ENCODE measurements at regions not wholly inside any gene's neighbourhood (a gene's known extent, or its start where the extent isn't known, plus 50 kb on each side); places are given as distances from the start of the nearest gene placed in this dataset.
"Not testable (repeated sequence)": the region's sequence is repeated elsewhere in the genome, so short reads cannot be mapped to it uniquely, and the experiment has no call there.

DNA sequence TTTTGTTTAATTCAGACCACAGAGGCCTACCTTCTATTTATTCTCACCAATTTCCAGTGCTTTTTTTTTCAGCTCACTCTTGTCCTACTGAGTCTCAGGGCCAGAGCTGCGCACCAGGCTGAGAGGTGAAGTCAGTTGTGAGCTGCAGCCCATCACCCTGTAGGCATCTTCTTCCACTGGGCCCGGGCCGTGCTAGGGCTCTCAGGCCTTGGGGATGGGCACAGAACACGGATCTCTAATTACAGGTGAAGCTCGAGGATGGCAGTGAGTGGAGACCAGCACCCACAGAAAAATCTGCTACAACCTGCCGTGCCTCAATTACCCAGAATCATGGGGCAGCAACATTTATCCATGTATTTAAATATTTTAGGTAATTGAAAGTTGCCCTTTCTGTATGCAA lies 82.1 kb downstream of the IRX5 start:
- ATAC-seq (no peak), DNase-seq (ENCODE audit: missing footprints) (no peak)
- intact Hi-C loops (cut with DNase I), result no loop called here

DNA sequence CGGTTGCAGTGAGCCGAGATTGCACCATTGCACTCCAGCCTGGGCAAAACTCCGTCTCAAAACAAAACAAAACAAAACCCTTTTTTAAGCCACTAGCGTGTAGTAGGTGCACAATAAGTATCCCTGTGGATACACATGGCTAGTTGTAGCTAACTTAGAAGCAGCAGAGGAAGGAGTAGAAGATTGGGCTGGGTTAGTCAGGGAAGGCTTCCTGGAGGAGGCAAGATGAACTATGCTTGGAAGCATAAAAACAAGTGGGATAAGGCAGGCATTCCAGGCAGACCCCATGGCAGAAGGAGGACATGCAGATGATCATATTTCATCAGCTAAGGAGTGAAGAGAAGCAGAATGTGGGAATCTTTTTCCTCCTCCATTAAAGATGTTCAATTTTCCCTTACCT lies 83.4 kb downstream of the IRX5 start:
- DNase-seq (ENCODE audit: missing footprints) (no peak), ATAC-seq (no peak)
- intact Hi-C loops (cut with DNase I), result no loop called here

DNA sequence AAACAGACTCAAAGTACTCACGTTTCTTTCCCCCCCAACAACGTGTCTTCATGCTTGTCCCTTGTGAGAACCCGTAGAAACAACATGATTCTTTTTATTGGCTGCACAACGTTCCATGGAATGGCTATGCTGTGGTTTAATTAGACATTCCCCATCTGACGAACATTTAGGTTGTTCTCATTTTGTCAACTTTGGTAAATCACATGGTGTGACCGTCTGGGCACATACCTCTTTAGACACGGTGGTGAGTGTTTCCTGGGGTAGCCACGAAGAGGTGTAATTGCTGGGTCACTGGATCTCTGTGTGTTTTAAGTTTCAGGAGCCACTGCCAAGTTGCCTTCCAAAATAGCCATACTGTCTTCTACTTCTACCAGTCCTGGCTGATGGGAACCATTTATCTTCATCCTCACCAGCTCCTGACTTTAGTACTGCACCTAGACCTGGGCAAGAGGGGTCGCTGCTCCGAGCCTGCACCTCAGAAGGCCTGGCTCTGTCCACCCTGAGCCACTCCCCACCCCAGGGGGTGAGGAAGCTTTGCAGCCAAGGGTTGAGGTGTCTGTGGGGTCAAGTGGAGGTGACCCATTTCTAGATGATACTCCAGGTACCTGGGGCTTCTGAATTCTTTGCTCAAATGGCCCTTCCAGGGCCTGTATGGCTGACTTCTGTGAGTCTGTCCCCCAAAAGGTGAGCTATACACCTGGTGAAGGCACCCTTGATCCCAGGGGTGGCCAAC lies 84.7 kb downstream of the IRX5 start:
- DNase-seq (ENCODE audit: missing footprints), result no peak
- intact Hi-C loops (cut with DNase I), result no loop called here
- no peak for ATAC-seq

DNA sequence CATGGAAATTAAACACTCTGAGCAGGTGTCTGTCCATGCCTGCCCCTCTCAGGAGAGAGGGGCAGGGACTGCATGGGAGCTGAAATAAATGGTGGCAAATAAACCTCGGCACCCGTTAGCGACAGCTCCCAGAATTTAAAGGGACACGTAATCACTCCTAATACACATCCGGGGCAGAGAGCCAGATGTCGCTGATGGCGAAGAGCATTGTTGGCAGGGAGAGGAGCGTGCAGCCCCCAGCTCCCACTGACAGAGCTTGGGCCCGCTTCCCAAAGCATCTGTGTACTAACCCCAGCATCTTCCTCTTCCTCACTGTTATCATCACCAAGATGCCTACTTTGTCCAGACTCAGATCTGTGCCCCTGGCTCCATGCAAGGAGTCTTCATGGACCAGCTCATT lies 85.8 kb downstream of the IRX5 start:
- intact Hi-C loops (cut with DNase I), result no loop called here
- ATAC-seq (no peak), DNase-seq (ENCODE audit: missing footprints) (no peak)

DNA sequence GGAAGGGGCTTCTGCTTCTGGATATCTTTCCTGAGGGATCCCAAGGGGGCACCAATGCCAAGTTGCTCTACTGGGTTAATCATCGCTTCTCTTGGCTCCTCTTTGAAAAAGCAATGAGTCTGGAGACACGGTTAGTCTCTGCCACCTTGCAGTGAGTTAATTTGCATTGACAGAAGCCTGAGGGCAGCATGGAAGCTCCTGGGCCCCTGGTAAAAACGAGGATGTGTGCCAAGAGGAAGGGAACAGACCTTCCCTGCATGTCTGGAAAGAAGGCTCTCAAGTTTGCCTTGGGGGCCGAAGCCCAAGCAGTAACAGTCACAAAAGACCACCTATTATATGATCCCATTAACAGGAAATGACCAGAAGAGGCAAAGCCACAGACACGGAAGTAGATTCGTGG lies 86.7 kb downstream of the IRX5 start:
- intact Hi-C loops (cut with DNase I), result no loop called here
- no peak for DNase-seq (ENCODE audit: missing footprints)

DNA sequence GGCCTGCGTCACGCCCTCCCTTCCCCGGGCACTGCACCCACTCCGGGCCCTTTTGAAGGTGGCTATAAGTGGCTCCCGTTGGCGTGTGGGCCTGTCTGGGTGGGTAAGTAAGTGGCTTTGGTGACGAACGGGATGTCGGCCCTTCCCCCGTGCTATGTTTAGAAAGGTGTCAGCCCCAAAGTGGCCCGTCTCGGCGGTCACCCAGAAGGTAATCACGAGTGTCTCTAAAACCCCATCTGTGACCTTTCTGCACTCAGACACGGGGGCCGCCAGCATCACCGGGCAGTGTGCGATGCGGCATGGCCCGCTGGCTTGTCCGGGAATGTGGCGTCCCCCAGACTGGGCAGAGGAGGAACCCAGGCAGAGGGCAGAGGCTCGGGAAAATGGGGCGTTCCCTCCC lies 88.2 kb downstream of the IRX5 start:
- DNase-seq (ENCODE audit: missing footprints), result no peak
- no peak for ATAC-seq
- intact Hi-C loops (cut with DNase I), result no loop called here

More for the DNA sequence above, 86.7 kb downstream of the IRX5 start:
- no peak for ATAC-seq

DNA sequence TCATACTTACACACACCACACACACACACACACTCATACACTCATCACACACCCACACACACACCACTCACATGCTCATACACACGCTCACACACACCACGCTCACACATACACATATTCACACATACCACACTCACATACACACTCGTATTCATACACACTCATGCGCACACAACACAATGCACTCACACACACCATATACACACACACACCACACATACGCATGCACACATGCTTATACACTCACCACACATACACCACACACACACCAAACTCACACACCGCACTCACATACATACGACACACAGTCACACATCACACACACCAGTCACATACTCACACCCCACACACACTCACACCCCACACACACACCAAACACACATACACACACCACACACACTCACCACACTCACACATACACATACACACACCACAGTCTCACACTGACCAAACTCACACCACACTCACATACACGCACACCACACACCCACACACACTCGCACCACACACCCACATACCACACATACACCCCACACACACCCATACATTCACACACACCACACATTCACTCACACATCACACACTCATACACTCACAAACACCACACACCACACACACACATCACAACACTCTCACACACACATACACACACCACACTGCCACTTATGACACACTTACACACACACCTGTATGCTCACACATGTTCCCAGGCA lies 88.9 kb downstream of the IRX5 start:
- ATAC-seq (no peak), DNase-seq (ENCODE audit: missing footprints) (no peak)
- intact Hi-C loops (cut with DNase I), result no loop called here

DNA sequence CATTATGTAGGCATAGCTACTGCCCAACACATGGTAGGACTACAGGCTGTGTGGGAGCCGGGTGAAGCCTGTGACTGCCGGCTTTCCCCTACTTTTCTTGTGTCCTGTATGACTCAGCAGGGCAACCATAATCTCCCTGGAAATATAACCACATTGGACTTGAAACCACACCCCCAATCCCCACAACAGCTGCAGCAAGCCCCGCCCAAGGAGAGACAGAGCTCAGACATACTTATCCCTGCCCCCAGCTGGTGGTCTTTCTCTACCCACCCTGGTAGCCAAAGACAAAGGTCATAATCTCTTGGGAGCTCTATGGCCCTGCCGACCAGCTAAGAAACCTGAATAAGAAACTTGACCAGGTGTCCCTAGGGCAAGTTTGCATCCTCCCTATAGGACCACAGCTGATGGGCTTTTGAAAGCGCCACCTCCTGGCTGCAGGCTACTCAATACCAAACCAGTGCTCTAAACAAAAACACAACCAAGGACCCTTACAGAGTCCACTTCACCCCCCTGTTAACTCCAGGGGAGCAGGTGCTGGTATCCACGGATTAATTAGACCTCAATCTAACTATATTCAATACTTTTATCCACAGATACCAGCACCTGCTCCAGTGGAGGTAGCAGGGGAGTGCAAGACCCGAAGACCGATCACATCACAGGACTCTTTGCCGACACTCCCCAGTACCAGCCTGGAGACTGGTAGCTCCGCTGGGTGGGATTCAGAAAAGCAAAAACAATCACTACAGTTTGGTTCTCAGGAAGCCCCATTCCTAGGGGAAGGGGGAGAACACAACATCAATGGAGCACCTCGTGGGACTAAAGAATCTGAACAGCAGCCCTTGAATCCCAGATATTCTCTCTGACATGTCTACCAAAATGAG lies 91.2 kb downstream of the IRX5 start:
- DNase-seq (ENCODE audit: missing footprints) (no peak), ATAC-seq (no peak)
- intact Hi-C loops (cut with DNase I), result no loop called here

DNA sequence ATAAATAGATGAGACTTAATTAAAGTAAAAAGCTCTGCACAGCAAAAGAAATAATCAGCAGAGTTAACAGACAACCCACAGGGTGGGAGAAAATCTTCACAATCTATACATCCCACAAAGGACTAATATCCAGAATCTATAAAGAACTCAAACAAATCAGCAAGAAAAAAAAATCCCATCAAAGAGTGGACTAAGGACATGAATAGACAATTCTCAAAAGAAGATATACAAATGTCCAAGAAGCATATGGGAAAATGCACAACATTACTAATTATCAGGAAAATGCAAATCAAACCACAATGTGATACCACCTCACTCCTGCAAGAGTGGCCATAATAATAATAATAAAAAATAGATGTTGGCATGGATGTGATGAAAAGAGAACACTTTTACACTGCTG lies 96.6 kb downstream of the IRX5 start:
- ATAC-seq; DNase-seq (ENCODE audit: missing footprints); intact Hi-C loops (cut with DNase I): not testable (repeated sequence)

DNA sequence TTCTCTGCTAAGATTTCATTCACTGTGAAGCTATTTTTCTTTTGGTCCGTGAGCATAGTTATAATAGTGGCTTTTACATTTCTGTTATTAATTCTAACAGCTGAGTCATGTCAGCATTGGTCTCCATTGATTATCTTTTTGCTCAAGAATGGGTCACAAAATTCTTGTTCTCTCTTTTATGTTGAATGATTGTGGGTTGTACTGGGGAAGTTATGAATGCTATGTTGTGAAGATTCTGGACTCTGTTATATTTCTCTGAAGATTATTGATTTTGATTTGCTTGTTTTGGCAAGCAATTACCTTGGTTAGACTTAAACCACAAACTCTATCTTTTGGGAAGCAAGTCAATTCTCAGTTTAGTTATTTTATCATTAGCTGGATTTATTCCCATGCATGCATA lies 98.8 kb downstream of the IRX5 start:
- DNase-seq (ENCODE audit: missing footprints) (no peak), ATAC-seq (no peak)
- intact Hi-C loops (cut with DNase I), result no loop called here

DNA sequence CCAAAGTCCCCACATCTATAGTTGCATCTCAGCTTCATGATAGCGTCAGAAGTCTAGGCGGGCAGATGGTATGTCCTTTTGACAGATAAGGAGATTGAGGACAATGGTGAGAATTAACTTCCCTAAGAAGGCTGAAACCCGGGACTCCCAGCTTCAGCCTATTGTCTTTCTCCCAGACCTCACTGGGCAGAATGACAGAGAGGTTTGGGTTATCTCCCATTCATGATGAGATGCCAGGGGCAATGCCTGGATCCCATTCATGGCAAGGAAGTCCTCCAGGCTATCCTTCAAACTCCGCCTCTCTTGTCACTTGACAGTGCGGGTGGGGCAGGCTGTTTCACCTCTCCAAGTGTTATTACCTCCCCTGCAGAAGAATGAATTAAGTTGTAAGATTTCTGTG lies 100.3 kb downstream of the IRX5 start:
- intact Hi-C loops (cut with DNase I), result no loop called here
- no peak for ATAC-seq

DNA sequence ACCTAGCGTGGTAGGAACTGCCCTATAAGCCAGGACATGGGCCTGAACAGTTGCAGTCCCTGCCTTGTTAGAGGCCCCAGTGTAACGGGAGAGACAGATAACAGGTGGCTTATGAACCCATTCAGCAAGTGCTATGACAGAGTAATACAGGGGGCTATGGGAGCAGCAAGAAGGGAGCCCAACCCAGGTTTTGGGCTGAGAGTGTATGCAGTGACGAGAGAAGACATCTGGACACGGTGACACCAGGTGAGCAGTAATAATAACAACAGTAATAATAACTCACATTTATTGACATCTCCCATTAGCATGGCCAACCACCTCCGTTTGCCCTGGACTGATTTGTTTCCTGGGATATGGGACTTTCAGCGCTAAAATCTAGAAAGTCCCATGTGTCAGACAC lies 100.8 kb downstream of the IRX5 start:
- ATAC-seq (no peak), DNase-seq (ENCODE audit: missing footprints) (no peak)
- intact Hi-C loops (cut with DNase I), result no loop called here

More for the DNA sequence above, 100.3 kb downstream of the IRX5 start:
- no peak for DNase-seq (ENCODE audit: missing footprints)

DNA sequence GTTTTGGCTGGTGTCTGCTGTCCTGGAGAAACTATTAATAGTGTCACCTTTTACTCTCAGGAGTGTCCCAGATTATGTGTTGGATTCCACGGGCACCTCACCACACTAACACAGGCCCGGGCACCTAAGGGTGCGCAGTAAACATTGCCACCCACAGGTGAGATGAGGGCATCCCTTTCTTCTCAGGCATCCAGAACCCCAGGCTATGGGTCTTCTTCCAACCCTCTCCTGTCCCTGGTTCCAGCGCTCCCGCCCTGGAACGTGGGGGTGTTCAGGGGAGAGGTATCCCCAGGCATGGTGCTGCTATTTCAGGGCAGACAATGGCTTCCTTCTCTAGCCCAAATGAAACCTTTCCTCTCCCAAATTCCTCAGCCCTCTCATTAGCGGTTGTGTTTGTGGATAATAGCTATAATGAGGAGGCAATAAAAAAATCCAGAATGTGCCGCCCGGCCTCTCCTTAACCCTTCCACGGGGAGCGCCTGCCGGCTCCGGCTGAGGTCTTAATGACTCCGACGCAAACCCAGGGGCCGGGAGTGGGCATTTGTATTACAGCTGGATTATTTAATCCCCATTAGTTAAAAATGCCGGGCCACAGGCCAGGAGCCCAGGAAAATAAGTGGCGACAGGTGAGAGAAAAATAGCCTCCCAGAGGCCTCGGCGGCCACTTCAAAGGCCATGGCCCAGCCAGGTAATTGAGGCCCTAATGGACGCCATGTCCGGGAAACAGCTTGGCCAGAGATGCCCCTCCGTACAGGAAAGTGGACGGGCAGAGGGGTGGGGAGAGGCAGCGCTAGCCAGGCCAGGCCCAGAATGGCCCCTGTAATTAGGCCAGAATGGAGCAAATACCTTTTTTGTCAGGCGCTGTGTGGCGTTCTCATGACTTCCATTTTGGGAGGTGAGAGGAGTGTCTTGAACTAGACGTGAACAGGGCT lies 102.8 kb downstream of the IRX5 start:
- no peak for ATAC-seq
- DNase-seq (ENCODE audit: missing footprints), result no peak
- intact Hi-C loops (cut with DNase I), result no loop called here

DNA sequence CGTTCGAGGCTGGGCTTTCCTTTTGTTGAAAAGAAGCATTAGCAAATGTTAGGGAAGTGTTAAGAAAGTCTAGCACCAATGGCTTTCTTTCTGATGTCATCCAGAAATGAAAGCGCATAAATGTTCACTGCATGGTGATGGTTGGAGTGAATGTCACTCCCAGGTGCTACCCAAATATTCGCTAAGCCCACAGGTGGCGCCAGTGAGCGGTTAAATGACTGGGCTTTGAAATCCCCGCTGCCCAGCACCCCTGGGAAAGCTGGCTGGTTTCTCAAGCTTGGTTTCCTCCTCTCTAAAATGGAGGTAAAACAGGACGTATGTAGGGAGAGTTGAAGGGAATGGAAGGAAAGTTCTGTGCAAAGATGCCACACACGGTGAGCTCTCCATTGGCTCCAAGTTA lies 104.4 kb downstream of the IRX5 start:
- no peak for ATAC-seq
- DNase-seq (ENCODE audit: missing footprints), result no peak
- intact Hi-C loops (cut with DNase I), result no loop called here

DNA sequence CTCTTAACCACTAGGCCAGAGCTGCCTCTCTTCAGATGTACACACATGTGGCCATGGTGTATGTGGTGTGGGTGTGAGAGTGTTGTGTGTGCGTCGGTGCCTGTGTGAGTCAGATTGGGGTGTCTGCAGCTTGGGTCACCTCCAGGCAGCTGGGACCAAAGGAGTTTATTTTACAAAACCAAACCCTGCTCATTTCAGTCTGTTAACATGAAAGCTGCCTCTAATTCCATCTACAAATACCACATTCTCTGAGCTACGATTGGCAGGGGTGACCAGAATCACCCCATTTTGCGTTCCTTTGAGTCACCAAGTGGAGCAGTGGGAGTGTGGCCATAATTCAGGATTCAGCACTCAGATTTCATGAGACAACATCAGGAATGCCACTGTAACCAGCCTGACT lies 105.3 kb downstream of the IRX5 start:
- DNase-seq (ENCODE audit: missing footprints), result no peak
- no peak for ATAC-seq
- intact Hi-C loops (cut with DNase I), result no loop called here

DNA sequence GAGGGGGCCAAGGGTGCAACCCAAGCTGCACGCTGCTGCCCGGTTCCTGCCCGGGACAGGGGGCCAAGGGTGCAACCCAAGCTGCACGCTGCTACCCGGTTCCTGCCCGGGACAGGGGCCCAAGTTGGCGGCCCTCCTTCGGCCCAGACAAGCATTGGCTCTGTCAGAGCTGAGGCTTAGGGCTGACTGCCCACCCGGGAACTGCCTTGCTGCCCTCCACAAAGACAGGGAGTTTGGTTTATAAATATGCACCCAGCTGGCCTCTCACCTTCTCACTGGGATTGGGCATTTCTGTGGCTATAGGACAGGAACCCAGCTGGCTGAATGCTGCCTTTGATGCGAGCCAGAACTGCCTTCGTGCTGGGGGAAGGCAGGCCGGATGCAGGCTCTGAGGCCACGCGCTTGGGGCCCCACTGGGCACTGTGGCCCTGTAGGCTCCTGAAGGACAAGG lies 105.7 kb downstream of the IRX5 start:
- no peak for DNase-seq (ENCODE audit: missing footprints)
- intact Hi-C loops (cut with DNase I), result no loop called here
- no peak for ATAC-seq

DNA sequence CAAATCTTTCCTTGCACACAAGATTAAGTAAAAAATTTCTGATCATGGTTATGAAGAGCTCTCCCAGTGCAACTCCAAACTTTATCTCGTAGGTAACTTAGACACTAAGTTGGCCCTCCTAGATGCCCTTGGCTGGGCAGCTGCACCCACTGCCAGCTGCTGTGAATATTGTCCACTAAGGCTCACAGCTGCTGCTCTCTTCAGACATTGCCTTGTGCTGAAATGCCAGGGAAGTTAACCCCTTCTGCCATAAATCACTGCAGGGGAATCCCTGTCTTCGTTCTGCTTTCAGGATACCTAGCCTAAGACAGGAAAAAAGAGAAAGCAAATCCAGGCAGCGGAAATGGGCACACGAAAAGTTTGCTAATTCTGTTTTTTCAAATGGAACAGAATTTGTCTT lies 106.4 kb downstream of the IRX5 start:
- DNase-seq (ENCODE audit: missing footprints) (no peak), ATAC-seq (no peak)
- intact Hi-C loops (cut with DNase I), result no loop called here

DNA sequence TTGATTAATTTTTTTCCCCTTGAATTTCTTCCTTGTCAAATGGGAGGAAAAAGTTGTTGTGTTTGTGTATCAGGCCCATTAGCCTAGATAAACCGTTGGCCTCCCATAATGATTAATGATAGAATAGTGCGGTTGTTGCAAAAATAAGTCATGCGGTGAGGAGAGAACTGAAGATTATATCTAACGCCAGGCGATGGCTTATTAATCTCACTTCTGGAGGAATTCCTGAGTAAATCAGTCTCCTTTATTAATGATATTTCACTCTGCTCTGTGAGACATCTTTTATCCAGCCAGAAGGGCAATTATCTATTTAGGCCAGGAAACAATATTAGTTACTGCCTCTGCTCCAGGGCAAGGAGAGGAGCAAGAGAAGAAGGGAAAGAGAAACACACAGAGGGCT lies 107.3 kb downstream of the IRX5 start:
- intact Hi-C loops (cut with DNase I), result no loop called here
- ATAC-seq, result no peak
- DNase-seq (ENCODE audit: missing footprints), result no peak

DNA sequence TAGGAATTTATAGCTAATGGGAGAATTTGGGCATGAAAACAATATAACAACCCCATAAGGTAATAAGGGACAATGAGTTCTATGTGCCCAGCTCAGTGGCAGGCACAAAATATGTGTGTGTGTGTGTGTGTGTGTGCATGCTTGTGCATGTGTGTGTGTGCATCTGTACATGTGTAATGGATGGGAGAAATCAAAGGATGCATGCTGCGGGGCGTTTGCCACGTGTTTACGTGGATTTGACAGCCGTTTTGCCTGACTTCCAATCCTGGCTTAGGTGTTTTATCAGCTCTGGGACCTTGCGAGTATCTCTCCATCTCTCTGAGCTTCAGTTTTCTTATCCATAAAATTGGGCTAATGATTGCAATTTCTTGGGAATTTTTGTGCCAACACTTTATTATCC lies 108.4 kb downstream of the IRX5 start:
- no peak for ATAC-seq
- intact Hi-C loops (cut with DNase I), result no loop called here

More for the DNA sequence above, 108.4 kb downstream of the IRX5 start:
- DNase-seq (ENCODE audit: missing footprints), result no peak
